ENCODE measurements at regions not wholly inside any gene's neighbourhood (a gene's known extent, or its start where the extent isn't known, plus 50 kb on each side); places are given as distances from the start of the nearest gene placed in this dataset.

DNA sequence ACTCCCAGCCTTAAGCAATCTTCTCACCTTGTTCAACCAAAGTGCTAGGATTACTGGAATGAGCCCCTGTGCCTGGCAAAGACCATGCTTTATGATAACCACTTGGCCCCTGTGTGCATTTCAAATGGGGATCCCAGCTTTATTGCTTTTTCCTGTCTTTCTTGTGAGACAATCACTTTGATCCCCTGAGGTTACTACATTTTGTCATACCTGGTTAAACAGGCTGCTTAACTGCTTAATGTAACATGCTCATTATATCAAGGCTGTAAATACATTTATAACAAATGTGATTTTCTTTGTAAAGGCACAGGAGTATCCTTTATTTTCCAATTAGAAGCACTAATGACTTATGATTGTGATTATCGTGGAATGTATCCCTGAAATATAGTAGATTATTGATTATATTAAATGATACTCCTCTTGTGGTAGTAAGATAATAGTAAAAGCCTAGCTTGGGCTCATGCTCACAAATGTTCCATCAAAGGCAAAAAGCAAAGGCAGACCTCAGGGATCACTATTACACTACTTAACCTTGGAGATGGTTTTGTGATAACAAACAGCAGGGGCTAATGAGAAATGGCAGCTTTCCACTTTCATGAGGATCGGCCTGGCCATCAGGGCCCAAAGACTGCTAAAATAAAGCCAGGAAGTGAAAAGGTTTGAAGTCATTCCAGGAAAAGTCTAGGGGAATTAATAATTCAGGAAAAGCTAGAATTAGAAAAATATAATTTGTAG lies 290.8 kb upstream of the MDGA2 start:
- H3K36me3 ChIP-seq (ENCODE audit: control insufficient read depth in 1 of 2, insufficient read depth in 2 of 2, low read length in 2 of 2) = no peaks in the 10 kb centered on the region
- RAD21 ChIA-PET (ENCODE audit: low non-redundant PET in 1 of 2, low total read pairs in 2 of 2, uncharacterized antibody in 2 of 2, unreplicated experiment in 2 of 2) = no interaction called here
- DNase-seq (ENCODE audit: low read depth, low spot score) (no peak), ATAC-seq (no peak)
- no peaks in the 10 kb centered on the region for H3K9me2 ChIP-seq (ENCODE audit: insufficient read depth)
- no peak overlapping the region for H3K4me2 ChIP-seq (ENCODE audit: low read length)
- H4K20me1 ChIP-seq (ENCODE audit: insufficient read depth) = no peaks in the 10 kb centered on the region
- no peak overlapping the region for H3K4me3 ChIP-seq (replicated peaks in 1 of 2; ENCODE audit: low read depth in 1 of 2, low read length in 2 of 2)
- no peak overlapping the region for H3K27ac ChIP-seq (ENCODE audit: low read depth, low read length)
- no peaks in the 10 kb centered on the region for H3K9me3 ChIP-seq (ENCODE audit: control insufficient read depth in 1 of 2, insufficient read depth in 1 of 2, low read depth in 1 of 2, low read length in 2 of 2)
- intact Hi-C loops (cut with micrococcal nuclease) = no loop called here
- no peak overlapping the region for H2AFZ ChIP-seq (ENCODE audit: low read depth, low read length, poor library complexity, severe bottlenecking)
- no peak overlapping the region for H3K9ac ChIP-seq (ENCODE audit: low read length)
- H3K79me2 ChIP-seq (ENCODE audit: insufficient read depth, low read length) = no peaks in the 10 kb centered on the region
- TF ChIP-seq RAD21 (IDR thresholded peaks at IDR 0.05; ENCODE audit: low read depth) (no peak), YY1 (IDR thresholded peaks at IDR 0.05; ENCODE audit: extremely low read depth, insufficient replicate concordance, low read depth, low read length) (no peak), EZH2phosphoT487 (IDR thresholded peaks at IDR 0.05; ENCODE audit: borderline replicate concordance) (no peak), REST (IDR thresholded peaks at IDR 0.05; ENCODE audit: low read depth) (no peak), JUND (IDR thresholded peaks at IDR 0.05) (no peak), CBX3 (IDR thresholded peaks at IDR 0.05; ENCODE audit: low read depth) (no peak), SP1 (IDR thresholded peaks at IDR 0.05; ENCODE audit: low read depth) (no peak), EZH2 (IDR thresholded peaks at IDR 0.05) (no peak), CEBPB (IDR thresholded peaks at IDR 0.05; ENCODE audit: low read depth) (no peak), POLR2A (IDR thresholded peaks at IDR 0.05; ENCODE audit: borderline replicate concordance, extremely low read depth, insufficient read depth, insufficient read length) (no peak), CTCF (IDR thresholded peaks at IDR 0.05 in 2 of 3, conservative IDR thresholded peaks at IDR 0.05 in 1 of 3; ENCODE audit: borderline replicate concordance in 1 of 3, insufficient read depth in 1 of 3, low read depth in 2 of 3, low read length in 2 of 3) (no peak), ELF1 (IDR thresholded peaks at IDR 0.05; ENCODE audit: borderline replicate concordance, low read depth) (no peak)
- TF ChIP-seq, protein P1, sequence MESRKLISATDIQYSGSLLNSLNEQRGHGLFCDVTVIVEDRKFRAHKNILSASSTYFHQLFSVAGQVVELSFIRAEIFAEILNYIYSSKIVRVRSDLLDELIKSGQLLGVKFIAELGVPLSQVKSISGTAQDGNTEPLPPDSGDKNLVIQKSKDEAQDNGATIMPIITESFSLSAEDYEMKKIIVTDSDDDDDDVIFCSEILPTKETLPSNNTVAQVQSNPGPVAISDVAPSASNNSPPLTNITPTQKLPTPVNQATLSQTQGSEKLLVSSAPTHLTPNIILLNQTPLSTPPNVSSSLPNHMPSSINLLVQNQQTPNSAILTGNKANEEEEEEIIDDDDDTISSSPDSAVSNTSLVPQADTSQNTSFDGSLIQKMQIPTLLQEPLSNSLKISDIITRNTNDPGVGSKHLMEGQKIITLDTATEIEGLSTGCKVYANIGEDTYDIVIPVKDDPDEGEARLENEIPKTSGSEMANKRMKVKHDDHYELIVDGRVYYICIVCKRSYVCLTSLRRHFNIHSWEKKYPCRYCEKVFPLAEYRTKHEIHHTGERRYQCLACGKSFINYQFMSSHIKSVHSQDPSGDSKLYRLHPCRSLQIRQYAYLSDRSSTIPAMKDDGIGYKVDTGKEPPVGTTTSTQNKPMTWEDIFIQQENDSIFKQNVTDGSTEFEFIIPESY (IDR thresholded peaks at IDR 0.05; ENCODE audit: extremely low read depth, insufficient replicate concordance, low read length) = no peak
- H3K4me1 ChIP-seq (ENCODE audit: control insufficient read depth in 1 of 2, insufficient read depth in 2 of 2, low read length in 2 of 2) = no peaks in the 10 kb centered on the region
- POLR2A ChIA-PET = no interaction called here
- CTCF ChIA-PET = no interaction called here
- no TSS peak for BruUV-seq (replicated peaks)
- no peaks in the 10 kb centered on the region for H3K27me3 ChIP-seq (ENCODE audit: insufficient read depth, low read length)
